ENCODE measurements at regions not wholly inside any gene's neighbourhood (a gene's known extent, or its start where the extent isn't known, plus 50 kb on each side); places are given as distances from the start of the nearest gene placed in this dataset.
A peak's percentile ranks its signal among the peaks of the same experiment; 100 is the strongest.

GRCh38 chr1:198977909-198978308, 339.1 kb downstream of the PTPRC start:
- TF ChIP-seq CTCF (IDR thresholded peaks at IDR 0.05; ENCODE audit: extremely low read depth, insufficient read depth, missing control alignments): no peak
- DNase-seq (ENCODE audit: low spot score): peak; percentile 22
- in situ Hi-C loops (cut with MboI; ENCODE audit: low pct_unique_long_range_greater_than_20kb, low sequenced_read_pairs, unreplicated experiment): no loop called here

GRCh38 chr1:198978523-198978922, 339.7 kb downstream of the PTPRC start:
- DNase-seq (ENCODE audit: low spot score): peak; percentile 26

GRCh38 chr1:198986036-198986435, 347.2 kb downstream of the PTPRC start:
- no peak for DNase-seq (ENCODE audit: low spot score)
- no peak for TF ChIP-seq CTCF (IDR thresholded peaks at IDR 0.05; ENCODE audit: extremely low read depth, insufficient read depth, missing control alignments)
- in situ Hi-C loops (cut with MboI; ENCODE audit: low pct_unique_long_range_greater_than_20kb, low sequenced_read_pairs, unreplicated experiment): no loop called here

More at GRCh38 chr1:198978523-198978922, 339.7 kb downstream of the PTPRC start:
- in situ Hi-C loops (cut with MboI; ENCODE audit: low pct_unique_long_range_greater_than_20kb, low sequenced_read_pairs, unreplicated experiment): no loop called here
- TF ChIP-seq CTCF (IDR thresholded peaks at IDR 0.05; ENCODE audit: extremely low read depth, insufficient read depth, missing control alignments): no peak

GRCh38 chr1:198986442-198986841, 347.6 kb downstream of the PTPRC start:
- no peak for TF ChIP-seq CTCF (IDR thresholded peaks at IDR 0.05; ENCODE audit: extremely low read depth, insufficient read depth, missing control alignments)
- in situ Hi-C loops (cut with MboI; ENCODE audit: low pct_unique_long_range_greater_than_20kb, low sequenced_read_pairs, unreplicated experiment): no loop called here
- DNase-seq (ENCODE audit: low spot score): no peak

GRCh38 chr1:199002661-199003060, 363.8 kb downstream of the PTPRC start:
- TF ChIP-seq CTCF (IDR thresholded peaks at IDR 0.05; ENCODE audit: extremely low read depth, insufficient read depth, missing control alignments): no peak
- in situ Hi-C loops (cut with MboI; ENCODE audit: low pct_unique_long_range_greater_than_20kb, low sequenced_read_pairs, unreplicated experiment): no loop called here
- DNase-seq (ENCODE audit: low spot score): no peak

GRCh38 chr1:199007423-199007822, 368.6 kb downstream of the PTPRC start:
- in situ Hi-C loops (cut with MboI; ENCODE audit: low pct_unique_long_range_greater_than_20kb, low sequenced_read_pairs, unreplicated experiment): no loop called here
- DNase-seq (ENCODE audit: low spot score): no peak
- no peak for TF ChIP-seq CTCF (IDR thresholded peaks at IDR 0.05; ENCODE audit: extremely low read depth, insufficient read depth, missing control alignments)

- DNase-seq (ENCODE audit: low spot score): no peak
- TF ChIP-seq CTCF (IDR thresholded peaks at IDR 0.05; ENCODE audit: extremely low read depth, insufficient read depth, missing control alignments): no peak
- in situ Hi-C loops (cut with MboI; ENCODE audit: low pct_unique_long_range_greater_than_20kb, low sequenced_read_pairs, unreplicated experiment): no loop called here
Measured at GRCh38 chr1:199009447-199009846, 370.6 kb downstream of the PTPRC start.

Measured in GM13977 (cell line).